Kidney (tissue), 13 donors: ENCODE measurements at regions not wholly inside any gene's neighbourhood (a gene's known extent, or its start where the extent isn't known, plus 50 kb on each side); places are given as distances from the start of the nearest gene placed in this dataset.

ENCODE experiments used
- DNase-seq, 5 donors: peaks; one replicate each; pipeline ENCODE4 v3.0.0-alpha.2; 2013 to 2020
- FAIRE-seq: peaks from 2 replicates; lab custom pipeline; 2012; peaks lifted over from hg19 to GRCh38; lab: Jason Lieb, UNC
- H3K27ac ChIP-seq, 2 donors: one replicate each; pipeline ENCODE4 v1.7.0; 2013; ENCODE audit warnings: low read depth in 2 of 2, low read length in 2 of 2, inconsistent platforms in 1 of 2
- H3K27me3 ChIP-seq: one replicate; pipeline ENCODE4 v1.7.1; 2013; ENCODE audit warnings: low read length, inconsistent platforms; ENCODE audit not compliant: control insufficient read depth, insufficient read depth
- H3K36me3 ChIP-seq, 3 donors: one replicate each; pipeline versions ENCODE4 v1.7.0 to v1.7.1; 2013; ENCODE audit warnings: low read length in 3 of 3, control low read depth in 1 of 3, inconsistent platforms in 1 of 3; ENCODE audit not compliant: insufficient read depth in 3 of 3, control insufficient read depth in 2 of 3
- H3K4me1 ChIP-seq, 3 donors: one replicate each; pipeline versions ENCODE4 v1.7.0 to v1.7.1; 2013; ENCODE audit warnings: low read length in 3 of 3, inconsistent platforms in 1 of 3, low read depth in 1 of 3; ENCODE audit not compliant: control insufficient read depth in 2 of 3, insufficient read depth in 2 of 3
- H3K4me3 ChIP-seq, 3 donors: one replicate each; pipeline versions ENCODE4 v1.7.0 to v1.8.1; 2013; ENCODE audit warnings: low read length in 3 of 3, control low read depth in 1 of 3, inconsistent platforms in 1 of 3
- H3K9ac ChIP-seq, 3 donors: one replicate each; pipeline versions ENCODE4 v1.7.0 to v1.7.1; 2013; ENCODE audit warnings: low read length in 3 of 3, control low read depth in 1 of 3, inconsistent platforms in 1 of 3
- H3K9me3 ChIP-seq, 3 donors: one replicate each; pipeline versions ENCODE4 v1.7.0 to v1.7.1; 2013; ENCODE audit warnings: low read length in 3 of 3, control low read depth in 1 of 3, inconsistent platforms in 1 of 3; ENCODE audit not compliant: control insufficient read depth in 2 of 3, insufficient read depth in 1 of 3
- CTCF ChIP-seq: IDR thresholded peaks from 3 replicates; pipeline ENCODE4 v1.5.1; 2012; ENCODE audit warnings: mild to moderate bottlenecking, moderate library complexity, borderline replicate concordance; ENCODE audit not compliant: insufficient read depth; ENCODE audit errors: extremely low read depth
- intact Hi-C: fragments of 100-400 bp; cut with DNase I; formaldehyde crosslinking; loops from one replicate; pipeline ENCODE4 v1.11.1; 2022
- donor health status: control.
- donor health status: control.
- donor health status: control.
- donor health status: control.
- donor health status: control.
- donor health status: DM: yes; HTN: yes; CAD: no.
- donor health status: Normal renal cell carcinoma (clear cell type).

GRCh38 chr6:19979986-19980385, 142.8 kb downstream of the ID4 start:
- H3K4me1 ChIP-seq, result no peaks in the 10 kb centered on the region
- intact Hi-C loops, result no loop called here
- FAIRE-seq (no peak), DNase-seq (no peak)
- no peaks in the 10 kb centered on the region for H3K27me3 ChIP-seq
- TF ChIP-seq CTCF, result no peak
- no peak overlapping the region for H3K4me3 ChIP-seq
- H3K9ac ChIP-seq, result no peak overlapping the region
- H3K9me3 ChIP-seq, result no peaks in the 10 kb centered on the region
- no peak overlapping the region for H3K27ac ChIP-seq
- H3K36me3 ChIP-seq, result no peaks in the 10 kb centered on the region

GRCh38 chr6:19983374-19983773, 146.2 kb downstream of the ID4 start:
- H3K4me1 ChIP-seq, result no peaks in the 10 kb centered on the region
- H3K27me3 ChIP-seq, result no peaks in the 10 kb centered on the region
- no peak overlapping the region for H3K9ac ChIP-seq
- no peak overlapping the region for H3K4me3 ChIP-seq
- TF ChIP-seq CTCF, result no peak
- intact Hi-C loops, result no loop called here
- H3K9me3 ChIP-seq, result no peaks in the 10 kb centered on the region
- no peak overlapping the region for H3K27ac ChIP-seq
- FAIRE-seq, result no peak
- no peaks in the 10 kb centered on the region for H3K36me3 ChIP-seq
- no peak for DNase-seq

GRCh38 chr6:19986691-19987438, 149.7 kb downstream of the ID4 start:
- no peaks in the 10 kb centered on the region for H3K9me3 ChIP-seq
- H3K9ac ChIP-seq, result no peak overlapping the region
- H3K4me3 ChIP-seq, result no peak overlapping the region
- no peak for FAIRE-seq
- no peaks in the 10 kb centered on the region for H3K4me1 ChIP-seq
- H3K36me3 ChIP-seq, result no peaks in the 10 kb centered on the region
- DNase-seq, result no peak
- no peak for TF ChIP-seq CTCF
- intact Hi-C loops, result no loop called here
- no peak overlapping the region for H3K27ac ChIP-seq
- no peaks in the 10 kb centered on the region for H3K27me3 ChIP-seq
